Dendritic cell treated with granulocyte-macrophage colony-stimulating factor and Interleukin-4, amounts not matched to agents 40 ng/mL and 50 ng/mL, for 4 days (primary cell): ENCODE measurements at regions not wholly inside any gene's neighbourhood (a gene's known extent, or its start where the extent isn't known, plus 50 kb on each side); places are given as distances from the start of the nearest gene placed in this dataset.

Experiments
- H3K27ac Mint-ChIP-seq: one replicate; pipeline ENCODE4 v1.8.0; 2022; ENCODE audit warnings: mild to moderate bottlenecking, mixed read lengths
- H3K27me3 Mint-ChIP-seq: one replicate; pipeline ENCODE4 v1.8.0; 2022; ENCODE audit warnings: mild to moderate bottlenecking, mixed read lengths
- H3K36me3 Mint-ChIP-seq: one replicate; pipeline ENCODE4 v1.8.0; 2022; ENCODE audit warnings: low read depth, mixed read lengths
- H3K4me1 Mint-ChIP-seq: one replicate; pipeline ENCODE4 v1.8.0; 2022; ENCODE audit warnings: low read depth, mixed read lengths
- H3K4me3 Mint-ChIP-seq: one replicate; pipeline ENCODE4 v1.8.0; 2022; ENCODE audit warnings: mild to moderate bottlenecking, moderate library complexity, mixed read lengths
- H3K9me3 Mint-ChIP-seq: one replicate; pipeline ENCODE4 v1.8.0; 2022; ENCODE audit warnings: mixed read lengths
- intact Hi-C: fragments of 100-400 bp; cut with micrococcal nuclease; formaldehyde crosslinking; loops from one replicate; pipeline ENCODE4 v1.15.0; 2022

DNA sequence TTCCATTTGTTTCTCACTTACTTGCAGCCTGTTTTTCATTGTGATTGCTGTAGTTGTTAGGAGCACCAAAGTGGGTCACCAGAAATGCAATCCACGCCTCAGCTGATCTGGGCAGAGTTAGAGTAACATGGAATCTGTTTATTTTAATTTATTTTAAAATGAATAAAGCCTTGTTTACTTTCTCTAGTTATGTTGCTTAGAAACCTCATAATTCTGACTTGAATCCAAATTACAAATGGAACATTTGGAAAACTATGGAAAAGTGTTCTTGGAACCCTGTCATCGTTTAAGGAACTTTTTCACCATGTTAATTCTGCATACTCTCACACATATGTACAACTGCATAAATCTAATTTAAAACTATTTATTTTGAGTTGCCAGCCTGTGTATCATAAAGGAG, 92.2 kb upstream of the DAAM1 start:
- no peak overlapping the region for H3K4me3 Mint-ChIP-seq
- no peaks in the 10 kb centered on the region for H3K9me3 Mint-ChIP-seq
- intact Hi-C loops: no loop called here
- H3K27ac Mint-ChIP-seq: no peak overlapping the region
- no peaks in the 10 kb centered on the region for H3K36me3 Mint-ChIP-seq
- H3K4me1 Mint-ChIP-seq: no peaks in the 10 kb centered on the region
- no peaks in the 10 kb centered on the region for H3K27me3 Mint-ChIP-seq

DNA sequence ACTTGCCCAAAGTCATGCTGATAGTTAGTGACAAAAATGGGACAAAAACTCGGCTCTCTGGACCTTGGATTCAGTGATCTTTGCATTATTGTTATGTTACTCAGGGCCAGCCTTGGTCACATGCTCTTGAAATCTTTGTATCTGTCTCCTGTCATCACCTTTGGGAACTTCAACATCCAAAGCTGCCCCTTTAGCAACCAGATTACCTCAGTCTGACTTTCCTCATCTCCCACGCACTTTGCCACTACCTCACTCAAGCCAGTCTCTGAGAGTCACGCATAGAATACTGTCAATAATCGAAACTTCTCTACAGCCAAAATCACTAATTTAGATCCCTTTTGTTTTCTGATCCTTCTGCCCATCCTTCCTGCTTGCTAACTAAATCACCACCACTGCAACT, 90.8 kb upstream of the DAAM1 start:
- Mint-ChIP-seq H3K36me3 (no peaks in the 10 kb centered on the region), H3K4me3 (no peak overlapping the region), H3K4me1 (no peaks in the 10 kb centered on the region), H3K9me3 (no peaks in the 10 kb centered on the region), H3K27ac (no peak overlapping the region), H3K27me3 (no peaks in the 10 kb centered on the region)
- intact Hi-C loops: no loop called here

DNA sequence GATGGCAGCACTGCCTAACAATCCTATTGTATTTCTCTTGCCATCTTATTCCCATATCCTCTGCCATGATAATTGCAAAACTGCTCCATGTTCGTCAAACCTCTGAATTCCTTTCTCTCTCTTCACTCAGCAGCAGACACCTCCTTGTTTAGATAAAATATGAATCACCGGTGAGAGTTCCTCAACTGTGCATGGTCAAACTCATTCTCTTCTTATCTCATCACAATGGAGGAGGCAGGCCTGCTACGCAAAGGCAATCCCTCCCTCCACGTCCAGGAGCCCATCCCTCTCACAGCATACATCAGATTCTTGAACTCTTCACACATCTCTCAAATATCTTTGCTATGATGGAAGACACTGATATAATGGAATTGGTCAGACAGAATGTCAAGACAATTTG, 90.1 kb upstream of the DAAM1 start:
- H3K4me1 Mint-ChIP-seq: no peaks in the 10 kb centered on the region
- H3K27ac Mint-ChIP-seq: no peak overlapping the region
- H3K4me3 Mint-ChIP-seq: no peak overlapping the region
- no peaks in the 10 kb centered on the region for H3K9me3 Mint-ChIP-seq
- H3K27me3 Mint-ChIP-seq: no peaks in the 10 kb centered on the region
- no peaks in the 10 kb centered on the region for H3K36me3 Mint-ChIP-seq
- intact Hi-C loops: no loop called here

DNA sequence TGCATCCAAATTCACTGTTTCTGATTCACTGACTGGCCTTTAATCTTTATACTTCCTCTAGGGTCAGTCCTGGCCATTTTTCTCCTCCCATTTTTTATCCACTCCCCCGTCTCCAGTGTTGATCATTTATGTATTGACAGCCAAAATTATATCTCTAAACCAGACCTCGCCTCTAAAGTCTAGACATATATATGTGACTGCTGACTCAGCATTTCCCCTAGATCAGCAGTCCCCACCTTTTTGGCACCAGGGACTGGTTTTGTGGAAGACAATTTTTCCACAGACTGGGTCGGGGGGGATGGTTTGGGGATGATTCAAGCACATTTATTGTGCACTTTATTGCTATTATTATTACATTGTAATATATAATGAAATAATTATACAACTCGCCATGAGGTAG, 88.3 kb upstream of the DAAM1 start:
- H3K9me3 Mint-ChIP-seq: no peaks in the 10 kb centered on the region
- no peaks in the 10 kb centered on the region for H3K4me1 Mint-ChIP-seq
- no peak overlapping the region for H3K4me3 Mint-ChIP-seq

DNA sequence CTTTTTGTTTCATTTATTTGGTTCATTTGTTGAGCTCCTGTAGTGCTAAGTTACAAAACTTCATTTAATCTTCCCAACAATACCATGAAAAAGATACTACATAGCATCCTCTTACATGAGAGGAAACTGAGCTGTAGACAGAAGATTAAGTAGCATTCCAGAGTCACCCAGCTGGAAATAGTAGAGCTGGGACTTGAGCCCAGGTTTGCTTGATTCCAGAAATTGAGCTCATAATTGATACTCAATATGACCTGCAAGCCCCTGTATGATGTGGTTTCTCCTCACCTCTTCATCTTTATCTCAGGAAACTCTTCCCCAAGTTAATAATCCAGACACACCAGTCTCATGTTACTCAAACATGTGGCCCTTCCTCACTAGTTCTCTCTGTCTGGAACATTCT, 87.0 kb upstream of the DAAM1 start:
- H3K9me3 Mint-ChIP-seq: no peaks in the 10 kb centered on the region
- no peak overlapping the region for H3K27ac Mint-ChIP-seq
- H3K27me3 Mint-ChIP-seq: no peaks in the 10 kb centered on the region
- H3K4me3 Mint-ChIP-seq: no peak overlapping the region
- H3K36me3 Mint-ChIP-seq: no peaks in the 10 kb centered on the region
- intact Hi-C loops: no loop called here
- no peaks in the 10 kb centered on the region for H3K4me1 Mint-ChIP-seq

More for the DNA sequence above, 88.3 kb upstream of the DAAM1 start:
- H3K27me3 Mint-ChIP-seq: no peaks in the 10 kb centered on the region
- H3K36me3 Mint-ChIP-seq: no peaks in the 10 kb centered on the region
- no peak overlapping the region for H3K27ac Mint-ChIP-seq
- intact Hi-C loops: no loop called here

DNA sequence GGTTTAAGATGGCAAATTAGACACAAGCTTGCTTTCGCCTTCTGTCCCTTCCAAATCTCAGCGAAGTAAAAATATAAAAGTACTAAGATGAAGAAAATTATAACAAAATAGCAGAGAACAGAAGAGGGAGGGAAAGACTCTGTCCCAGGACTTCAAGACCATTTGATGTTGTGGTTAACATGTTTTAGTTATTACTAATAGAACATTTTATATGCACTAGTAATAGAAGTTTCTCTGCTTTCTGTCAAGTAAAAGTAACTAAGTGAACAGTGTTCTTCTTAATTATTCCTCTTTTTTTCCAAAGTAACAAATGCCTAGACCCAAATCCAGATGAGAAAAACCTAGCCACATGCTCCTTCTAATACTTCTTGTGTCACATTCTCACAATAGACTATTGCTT, 85.1 kb upstream of the DAAM1 start:
- Mint-ChIP-seq H3K27me3 (no peaks in the 10 kb centered on the region), H3K9me3 (no peaks in the 10 kb centered on the region), H3K4me1 (no peaks in the 10 kb centered on the region), H3K36me3 (no peaks in the 10 kb centered on the region), H3K27ac (no peak overlapping the region), H3K4me3 (no peak overlapping the region)
- intact Hi-C loops: no loop called here

DNA sequence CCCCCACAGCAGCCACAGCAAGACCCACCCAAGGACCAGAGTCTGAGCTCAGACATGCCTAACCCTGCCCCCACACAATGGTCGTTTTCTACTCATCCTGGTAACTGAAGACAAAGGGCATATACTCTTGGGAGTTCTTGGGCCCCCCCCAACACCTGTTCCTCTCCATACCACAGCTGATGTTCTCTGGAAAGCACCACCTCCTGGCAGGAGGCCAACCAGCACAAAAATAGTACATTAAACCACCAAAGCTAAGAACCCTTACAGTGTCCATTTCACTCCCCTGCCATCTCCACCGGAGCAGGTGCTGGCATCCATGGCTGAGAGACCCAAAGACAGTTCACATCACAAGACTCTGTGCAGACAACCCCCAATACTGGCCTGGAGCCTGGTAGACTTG, 80.6 kb upstream of the DAAM1 start:
- Mint-ChIP-seq H3K4me3 (no peak overlapping the region), H3K4me1 (no peaks in the 10 kb centered on the region), H3K27me3 (peaks cover 2% of the 10 kb centered on the region)

DNA sequence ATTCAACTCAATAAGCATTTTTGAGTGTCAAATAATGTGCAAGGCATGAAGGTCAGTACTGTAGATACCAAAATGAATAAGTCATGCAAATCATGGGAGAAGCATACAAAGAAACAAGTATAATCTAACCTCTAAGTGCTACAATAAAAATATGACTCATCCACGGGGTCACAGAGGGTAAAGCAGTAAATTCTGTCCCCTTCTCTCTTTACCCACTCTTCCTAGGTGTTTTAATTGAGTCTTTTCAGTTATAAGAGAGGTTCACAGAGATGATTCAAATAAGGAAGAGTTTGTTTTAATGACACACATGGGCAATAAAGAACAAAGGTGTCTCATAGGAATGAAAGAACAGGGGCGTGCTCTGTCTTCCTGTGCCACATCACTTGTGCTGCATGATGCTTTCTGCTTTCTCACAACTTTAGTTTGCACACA, 71.5 kb upstream of the DAAM1 start:
- Mint-ChIP-seq H3K27me3 (no peaks in the 10 kb centered on the region), H3K36me3 (no peaks in the 10 kb centered on the region), H3K4me3 (no peak overlapping the region), H3K9me3 (no peaks in the 10 kb centered on the region), H3K4me1 (no peaks in the 10 kb centered on the region), H3K27ac (no peak overlapping the region)
- intact Hi-C loops: no loop called here

More for the DNA sequence above, 80.6 kb upstream of the DAAM1 start:
- H3K36me3 Mint-ChIP-seq: no peaks in the 10 kb centered on the region
- no peaks in the 10 kb centered on the region for H3K9me3 Mint-ChIP-seq
- no peak overlapping the region for H3K27ac Mint-ChIP-seq
- intact Hi-C loops: no loop called here

DNA sequence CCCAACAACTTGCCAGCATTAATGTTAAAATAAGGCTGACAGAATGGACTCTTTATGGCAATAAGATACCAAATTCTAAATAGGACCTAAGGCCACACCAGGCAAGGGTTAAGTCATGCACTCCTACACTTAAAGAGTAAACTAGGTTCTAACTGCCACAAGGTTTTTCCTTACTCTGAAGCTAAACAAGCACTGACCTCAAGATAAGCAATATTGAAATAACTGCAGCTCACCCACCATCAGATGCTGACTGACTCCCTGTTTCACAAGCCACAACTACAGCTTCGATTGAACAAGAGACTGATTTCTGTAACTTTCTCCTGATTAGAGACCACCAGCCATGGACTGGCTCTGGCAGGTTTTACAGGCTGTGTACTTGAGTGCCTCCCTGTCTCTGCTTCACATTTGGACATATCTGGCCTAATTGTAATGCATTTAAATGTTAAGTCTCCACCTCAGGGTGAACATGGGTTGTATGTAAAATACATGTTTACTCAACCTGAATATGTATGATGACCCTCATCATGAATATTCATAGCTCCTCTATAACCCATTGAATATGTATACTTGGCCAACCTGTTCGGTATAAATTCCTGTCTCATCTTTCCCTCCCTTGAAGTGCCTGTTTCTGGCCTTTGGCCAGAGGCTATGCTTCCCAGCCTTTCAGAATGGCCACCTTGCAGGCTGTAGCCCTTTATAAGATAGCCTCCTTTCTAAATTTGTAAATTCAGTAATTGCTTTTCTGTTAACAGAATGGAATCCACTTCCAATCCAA, 70.5 kb upstream of the DAAM1 start:
- intact Hi-C loops: no loop called here
- no peaks in the 10 kb centered on the region for H3K27me3 Mint-ChIP-seq
- no peak overlapping the region for H3K27ac Mint-ChIP-seq
- H3K4me1 Mint-ChIP-seq: no peaks in the 10 kb centered on the region
- H3K36me3 Mint-ChIP-seq: no peaks in the 10 kb centered on the region
- no peaks in the 10 kb centered on the region for H3K9me3 Mint-ChIP-seq
- no peak overlapping the region for H3K4me3 Mint-ChIP-seq

DNA sequence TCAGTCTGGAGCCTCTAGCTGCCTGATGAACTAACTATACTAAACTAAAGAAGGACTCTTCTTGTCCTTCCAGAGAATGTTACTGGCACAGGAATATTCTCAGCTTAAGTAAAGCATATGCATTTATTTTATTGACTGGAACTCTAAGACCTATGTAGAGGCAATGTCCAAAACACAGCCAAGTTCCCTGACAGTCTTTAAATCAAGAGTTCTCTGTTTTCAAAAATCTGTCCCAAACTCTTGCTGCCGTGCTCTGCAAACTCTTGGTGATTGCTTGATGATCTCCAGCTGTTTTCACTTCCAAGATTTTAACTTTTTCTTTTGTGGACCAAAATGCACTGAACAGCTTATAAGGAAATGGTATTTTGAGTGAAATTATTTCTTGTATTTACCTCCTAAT, 67.5 kb upstream of the DAAM1 start:
- no peaks in the 10 kb centered on the region for H3K4me1 Mint-ChIP-seq

DNA sequence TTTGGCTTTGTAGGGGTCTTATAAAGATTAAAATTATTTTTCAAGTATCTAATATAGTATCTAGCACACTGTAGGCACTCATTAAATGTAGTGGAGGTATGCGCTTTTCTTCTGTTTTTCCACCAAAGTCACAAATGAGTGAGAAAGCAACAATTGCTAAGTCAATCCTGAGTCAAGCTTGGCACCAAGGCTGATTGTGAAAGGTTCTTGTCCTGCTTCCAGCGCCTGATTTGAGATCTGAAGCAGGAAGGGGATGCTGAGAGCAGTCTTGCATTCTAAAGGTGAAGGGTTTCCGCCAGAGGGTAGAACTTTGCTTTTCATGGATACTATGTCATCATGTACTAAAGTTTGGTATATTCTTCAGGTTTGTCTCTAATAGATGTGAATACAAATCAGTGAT, 64.9 kb upstream of the DAAM1 start:
- no peaks in the 10 kb centered on the region for H3K36me3 Mint-ChIP-seq
- no peak overlapping the region for H3K27ac Mint-ChIP-seq
- H3K4me3 Mint-ChIP-seq: no peak overlapping the region
- intact Hi-C loops: no loop called here
- H3K27me3 Mint-ChIP-seq: no peaks in the 10 kb centered on the region
- H3K4me1 Mint-ChIP-seq: no peaks in the 10 kb centered on the region
- no peaks in the 10 kb centered on the region for H3K9me3 Mint-ChIP-seq

More for the DNA sequence above, 67.5 kb upstream of the DAAM1 start:
- Mint-ChIP-seq H3K9me3 (no peaks in the 10 kb centered on the region), H3K27ac (no peak overlapping the region), H3K36me3 (no peaks in the 10 kb centered on the region), H3K4me3 (no peak overlapping the region), H3K27me3 (no peaks in the 10 kb centered on the region)
- intact Hi-C loops: no loop called here

DNA sequence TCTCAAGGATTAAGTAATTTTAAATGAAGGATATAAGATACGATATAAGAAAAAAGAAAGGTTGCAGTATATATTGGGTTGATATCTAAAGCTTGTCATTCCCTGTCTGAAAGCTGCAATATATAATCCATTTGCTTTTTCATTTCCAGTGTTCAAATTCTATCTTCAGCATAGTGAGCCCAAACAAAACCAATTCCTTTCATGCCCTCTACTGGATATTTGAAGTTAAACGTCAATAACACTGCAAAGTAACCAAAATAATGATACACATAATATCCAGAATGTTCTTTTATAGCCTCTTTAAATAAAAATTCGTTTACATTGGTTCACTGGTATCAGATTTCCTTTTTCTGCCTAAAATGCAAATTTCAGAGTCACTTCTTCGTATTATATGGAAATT, 64.5 kb upstream of the DAAM1 start:
- H3K9me3 Mint-ChIP-seq: no peaks in the 10 kb centered on the region

DNA sequence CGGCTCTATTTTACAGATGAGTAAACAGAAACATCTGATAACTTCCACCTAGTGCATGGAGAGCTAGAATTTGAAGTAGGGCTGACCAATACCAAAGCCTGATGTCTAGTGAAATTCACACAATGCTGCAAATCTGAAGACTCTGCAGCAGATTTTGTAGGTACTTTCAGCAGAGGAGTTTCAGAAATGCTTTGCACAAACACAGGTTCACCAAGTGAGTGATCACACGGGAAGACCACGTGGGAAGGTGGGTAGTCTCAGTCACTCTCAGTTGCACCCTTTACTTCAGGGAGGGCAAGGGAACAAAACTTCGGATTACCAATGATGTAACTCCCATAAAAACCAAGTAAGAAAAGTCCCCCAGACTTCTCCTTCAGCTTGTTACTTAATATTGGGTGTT, 63.3 kb upstream of the DAAM1 start:
- Mint-ChIP-seq H3K27ac (no peak overlapping the region), H3K4me1 (no peaks in the 10 kb centered on the region), H3K4me3 (no peak overlapping the region), H3K27me3 (no peaks in the 10 kb centered on the region), H3K36me3 (no peaks in the 10 kb centered on the region), H3K9me3 (no peaks in the 10 kb centered on the region)
- intact Hi-C loops: no loop called here

More for the DNA sequence above, 64.5 kb upstream of the DAAM1 start:
- intact Hi-C loops: no loop called here
- no peak overlapping the region for H3K4me3 Mint-ChIP-seq
- no peaks in the 10 kb centered on the region for H3K36me3 Mint-ChIP-seq
- no peaks in the 10 kb centered on the region for H3K4me1 Mint-ChIP-seq
- H3K27ac Mint-ChIP-seq: no peak overlapping the region
- no peaks in the 10 kb centered on the region for H3K27me3 Mint-ChIP-seq

DNA sequence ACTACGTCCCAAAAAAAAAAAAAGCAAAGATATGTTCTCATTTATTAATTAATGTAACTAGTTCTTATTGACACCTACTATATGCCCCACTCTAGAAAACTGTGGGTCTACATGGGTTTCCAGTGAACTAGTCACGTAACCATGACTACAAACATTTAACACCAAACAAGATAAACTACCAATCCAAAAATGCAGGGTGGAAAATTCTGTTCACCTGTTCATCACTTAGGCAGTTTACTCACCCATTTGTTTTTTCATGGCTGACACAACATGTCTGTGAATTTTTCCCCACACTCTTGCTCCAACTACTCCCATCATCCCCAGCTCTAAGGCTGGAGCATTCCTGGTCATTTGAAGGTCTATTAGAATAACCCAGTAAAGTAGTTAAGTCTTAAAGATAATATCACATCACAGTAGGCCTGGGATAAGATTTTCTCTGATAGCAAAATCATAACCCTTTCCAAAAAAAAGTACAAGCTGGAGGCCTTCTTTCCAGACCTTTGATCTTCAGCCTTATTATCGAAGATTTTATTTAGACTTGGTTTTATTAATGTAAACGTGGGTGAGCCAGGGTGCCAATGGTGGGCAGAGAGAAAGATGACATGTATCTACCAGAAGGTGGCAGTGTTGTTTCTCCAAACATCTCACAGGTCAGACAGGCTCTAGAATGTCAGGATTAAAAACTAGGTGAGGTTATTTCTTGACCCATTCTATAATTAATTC, 61.6 kb upstream of the DAAM1 start:
- no peaks in the 10 kb centered on the region for H3K9me3 Mint-ChIP-seq
- no peak overlapping the region for H3K4me3 Mint-ChIP-seq
- H3K27ac Mint-ChIP-seq: no peak overlapping the region
- intact Hi-C loops: loop anchor here (1.0 to 2.0 kb wide), 2 partner anchors 317 to 450 kb away; partner anchors contain the start of gene CCDC175
- H3K36me3 Mint-ChIP-seq: no peaks in the 10 kb centered on the region
- H3K4me1 Mint-ChIP-seq: no peaks in the 10 kb centered on the region
- no peaks in the 10 kb centered on the region for H3K27me3 Mint-ChIP-seq

DNA sequence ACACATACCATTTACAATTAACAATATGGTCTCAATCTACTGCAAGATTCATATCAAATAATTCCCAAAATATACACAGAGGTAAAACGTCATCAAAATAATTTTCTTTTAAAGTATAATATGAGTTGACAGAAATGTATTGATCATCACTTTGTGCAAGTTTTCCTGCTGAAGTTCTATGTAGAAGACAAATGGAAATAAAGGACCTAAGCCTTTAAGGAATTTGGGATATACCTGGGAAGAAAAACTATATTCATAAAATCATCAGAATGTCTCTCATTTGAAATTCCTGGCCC, 61.1 kb upstream of the DAAM1 start:
- intact Hi-C loops: loop anchor here (1.0 to 2.0 kb wide), 2 partner anchors 317 to 449 kb away; partner anchors contain the start of gene CCDC175
- no peaks in the 10 kb centered on the region for H3K27me3 Mint-ChIP-seq
- H3K4me1 Mint-ChIP-seq: no peaks in the 10 kb centered on the region
- H3K9me3 Mint-ChIP-seq: no peaks in the 10 kb centered on the region
- no peak overlapping the region for H3K27ac Mint-ChIP-seq
- H3K4me3 Mint-ChIP-seq: no peak overlapping the region
- H3K36me3 Mint-ChIP-seq: no peaks in the 10 kb centered on the region
